ENCODE measurements at regions not wholly inside any gene's neighbourhood (a gene's known extent, or its start where the extent isn't known, plus 50 kb on each side); places are given as distances from the start of the nearest gene placed in this dataset.

- no peak for DNase-seq (ENCODE audit: low read depth)
Observed at GRCh38 chr9:130755377-130756007, 61.9 kb downstream of the EXOSC2 start.

DNA sequence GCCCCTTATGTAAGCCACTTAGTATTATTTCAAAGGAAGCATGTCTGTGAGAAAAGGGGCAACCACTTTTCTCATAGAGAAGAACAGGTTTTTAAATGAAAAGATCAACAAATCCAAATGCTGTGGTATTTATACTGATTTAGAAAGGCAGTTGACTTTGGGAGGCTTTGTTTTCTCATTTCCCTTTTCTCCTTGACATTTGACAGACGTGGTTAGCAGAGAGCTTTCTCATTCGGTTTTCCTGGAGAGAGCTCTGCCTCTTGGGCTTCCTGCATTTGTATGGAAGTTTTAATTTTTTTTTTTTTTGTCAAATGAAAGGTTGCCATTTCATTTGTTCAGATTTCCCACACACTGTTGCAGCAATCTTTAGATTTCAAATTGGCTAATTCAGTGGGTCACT is 62.5 kb downstream of the EXOSC2 start:
- no peak for DNase-seq (ENCODE audit: low read depth)

GRCh38 chr9:130756455-130757152 is 63.0 kb downstream of the EXOSC2 start:
- DNase-seq (ENCODE audit: low read depth): no peak

DNA sequence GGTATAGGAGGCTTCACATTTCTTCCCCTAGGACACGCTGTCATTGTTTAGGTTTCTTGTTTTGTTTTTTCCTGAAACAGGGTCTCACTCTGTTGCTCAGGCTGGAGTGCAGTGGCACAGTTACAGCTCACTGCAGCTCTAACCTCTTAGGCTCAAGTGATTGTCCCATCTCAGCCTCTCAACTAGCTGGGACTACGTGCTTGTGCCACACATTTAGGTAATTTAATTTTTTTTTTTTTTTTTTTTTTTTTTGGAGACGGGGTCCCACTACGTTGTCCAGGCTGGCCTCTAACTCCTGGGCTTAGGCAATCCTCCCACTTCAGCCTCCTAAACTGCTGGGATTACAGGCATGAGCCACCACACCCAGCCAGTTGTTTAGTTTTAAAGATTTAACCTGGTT is 66.2 kb downstream of the EXOSC2 start:
- DNase-seq (ENCODE audit: low read depth): no peak

DNA sequence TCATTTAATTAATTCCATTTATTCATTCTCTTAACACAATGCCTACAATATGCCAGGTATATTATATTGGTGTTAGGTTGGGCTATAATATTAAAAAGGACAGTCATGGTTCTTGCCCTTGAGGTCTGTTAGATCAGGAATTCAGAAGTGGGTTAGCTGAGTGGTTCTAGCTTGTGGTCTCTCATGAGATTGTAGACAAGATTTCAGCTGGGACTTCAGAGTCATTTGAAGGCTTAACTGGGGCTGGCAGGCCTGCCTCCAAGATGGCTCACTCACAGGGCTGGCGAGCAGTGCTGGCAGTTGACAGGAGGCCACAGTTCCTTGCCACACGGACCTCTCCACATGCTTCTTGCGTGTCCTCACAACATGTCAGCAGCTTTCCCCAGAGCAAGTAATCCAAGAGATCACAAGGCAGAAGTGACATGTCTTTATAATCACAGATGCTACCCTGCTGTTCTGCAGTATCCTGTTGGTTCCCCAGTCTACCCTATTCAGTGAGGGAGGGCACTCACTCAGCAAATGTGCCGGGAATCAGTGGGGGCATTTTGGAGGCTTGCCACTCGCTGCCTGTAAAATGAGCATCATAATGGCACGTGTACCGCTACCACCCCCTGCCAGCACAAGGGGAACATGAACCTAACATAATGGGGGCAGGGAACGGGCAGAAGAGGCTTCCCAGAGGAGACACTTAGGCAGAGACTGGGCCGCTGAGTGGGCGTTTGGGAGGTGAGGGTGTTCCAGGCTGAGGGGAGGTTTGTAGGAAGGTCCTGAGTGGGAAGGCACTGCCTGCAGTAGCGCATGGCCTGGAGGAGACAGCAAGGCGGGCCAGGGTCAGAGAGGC is 70.0 kb downstream of the EXOSC2 start:
- no peak for DNase-seq (ENCODE audit: low read depth)

- DNase-seq (ENCODE audit: low read depth): no peak
Observed at GRCh38 chr9:130765137-130766020, 69.7 kb upstream of the ABL1 start.

- no peak for DNase-seq (ENCODE audit: low read depth)
Observed at GRCh38 chr9:130766021-130766926, 68.8 kb upstream of the ABL1 start.

- no peak for DNase-seq (ENCODE audit: low read depth)
Observed at GRCh38 chr9:130766927-130767307, 68.1 kb upstream of the ABL1 start.

DNA sequence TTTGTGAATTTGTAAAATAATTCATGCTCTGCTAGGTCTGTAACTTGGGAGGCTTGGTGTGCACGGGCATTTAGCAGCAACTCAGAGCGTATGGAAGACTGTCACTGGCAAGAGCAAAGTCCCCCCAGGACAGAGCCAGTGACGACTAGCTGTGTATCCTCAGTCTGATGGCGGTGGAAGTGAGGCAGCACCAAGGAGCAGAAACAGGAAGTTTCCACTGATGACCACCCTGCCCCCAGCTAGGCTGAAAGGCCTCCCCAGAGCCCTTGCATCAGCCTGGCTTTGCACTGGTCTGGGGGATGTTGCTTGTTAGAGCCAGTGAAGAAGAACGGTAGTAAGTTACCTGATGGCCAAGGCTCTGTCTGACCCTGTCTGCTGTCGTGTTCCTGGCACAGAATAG is 66.8 kb upstream of the ABL1 start:
- DNase-seq (ENCODE audit: low read depth): no peak

- DNase-seq (ENCODE audit: low read depth): no peak
Observed at GRCh38 chr9:130768891-130769403, 66.1 kb upstream of the ABL1 start.

- no peak for DNase-seq (ENCODE audit: low read depth)
Observed at GRCh38 chr9:130770093-130770492, 65.0 kb upstream of the ABL1 start.

GRCh38 chr9:130770679-130771442 is 64.2 kb upstream of the ABL1 start:
- peak; percentile 65 for DNase-seq (ENCODE audit: low read depth)

DNA sequence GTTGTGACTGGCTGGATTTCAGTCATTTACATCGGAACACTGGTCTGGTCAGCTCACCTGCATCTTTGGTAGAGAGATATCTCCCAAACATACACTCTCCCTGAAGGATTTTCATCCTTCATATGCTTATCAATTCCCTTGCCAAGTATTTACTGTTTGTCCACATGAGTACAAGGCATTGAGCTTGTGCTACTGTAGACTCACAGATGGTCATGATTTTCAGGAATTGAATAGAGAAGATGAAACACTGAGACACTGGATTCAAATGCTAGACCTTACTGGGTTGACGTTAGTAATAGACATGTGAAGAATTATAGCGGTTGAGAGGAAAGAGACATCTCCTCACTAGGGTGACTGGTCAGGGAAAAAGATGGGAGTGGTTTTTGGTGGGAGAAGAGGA is 62.9 kb upstream of the ABL1 start:
- DNase-seq (ENCODE audit: low read depth): no peak

- DNase-seq (ENCODE audit: low read depth): no peak
Observed at GRCh38 chr9:130774183-130774582, 60.9 kb upstream of the ABL1 start.

- no peak for DNase-seq (ENCODE audit: low read depth)
Observed at GRCh38 chr9:130775336-130775991, 59.6 kb upstream of the ABL1 start.

DNA sequence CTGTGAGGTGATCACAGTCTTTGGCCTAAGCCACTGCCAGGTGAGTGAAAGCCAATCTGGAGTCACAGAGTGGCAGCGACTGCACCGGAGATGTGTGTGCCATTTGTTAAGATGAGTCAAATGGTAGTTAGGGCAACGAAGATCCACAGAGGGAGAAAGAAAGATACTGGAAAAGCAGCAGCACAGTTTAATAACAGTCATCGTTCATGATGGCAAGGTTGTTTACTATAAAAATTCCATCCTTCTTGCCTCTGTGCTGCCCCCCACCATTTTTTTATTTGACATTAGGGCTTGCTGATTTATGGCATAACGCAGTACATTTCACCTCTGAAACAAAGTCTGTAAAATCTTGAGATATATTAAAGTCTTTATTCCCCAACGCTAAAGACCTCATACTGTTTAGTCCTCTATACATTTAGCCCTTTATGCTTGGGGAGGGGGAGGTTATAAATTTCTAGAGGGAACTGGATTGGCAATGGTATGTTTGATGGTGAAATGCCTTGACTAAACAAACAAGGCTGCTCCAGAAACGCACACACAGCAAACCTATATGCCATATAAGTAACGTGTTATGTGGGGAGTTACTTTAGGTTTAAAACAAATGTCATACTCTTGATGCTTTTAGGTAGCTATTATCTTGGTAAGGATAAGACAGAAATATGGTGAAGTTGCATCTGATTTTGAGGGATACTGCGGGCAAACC is 55.8 kb upstream of the ABL1 start:
- peak; percentile 54 for DNase-seq (ENCODE audit: low read depth)

DNA sequence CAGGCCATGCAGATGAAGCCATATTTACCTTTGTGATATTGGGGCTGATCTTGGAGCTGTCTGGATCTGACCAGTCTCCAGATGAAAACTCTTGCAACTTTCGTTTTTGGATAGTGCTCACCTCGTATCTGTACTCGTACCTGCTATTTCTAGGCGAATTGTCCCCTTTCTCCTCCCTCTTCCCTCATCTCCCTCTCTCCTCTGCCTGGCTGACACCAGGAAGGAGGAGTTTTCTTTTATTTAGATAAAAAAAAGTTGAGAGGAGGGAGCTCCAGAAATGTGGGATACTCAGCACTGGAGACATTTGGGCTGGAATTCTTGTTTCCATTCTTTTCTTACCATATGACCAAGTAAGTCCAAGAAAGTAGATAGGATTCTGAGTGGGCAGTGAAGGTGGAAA is 54.6 kb upstream of the ABL1 start:
- DNase-seq (ENCODE audit: low read depth): no peak

DNA sequence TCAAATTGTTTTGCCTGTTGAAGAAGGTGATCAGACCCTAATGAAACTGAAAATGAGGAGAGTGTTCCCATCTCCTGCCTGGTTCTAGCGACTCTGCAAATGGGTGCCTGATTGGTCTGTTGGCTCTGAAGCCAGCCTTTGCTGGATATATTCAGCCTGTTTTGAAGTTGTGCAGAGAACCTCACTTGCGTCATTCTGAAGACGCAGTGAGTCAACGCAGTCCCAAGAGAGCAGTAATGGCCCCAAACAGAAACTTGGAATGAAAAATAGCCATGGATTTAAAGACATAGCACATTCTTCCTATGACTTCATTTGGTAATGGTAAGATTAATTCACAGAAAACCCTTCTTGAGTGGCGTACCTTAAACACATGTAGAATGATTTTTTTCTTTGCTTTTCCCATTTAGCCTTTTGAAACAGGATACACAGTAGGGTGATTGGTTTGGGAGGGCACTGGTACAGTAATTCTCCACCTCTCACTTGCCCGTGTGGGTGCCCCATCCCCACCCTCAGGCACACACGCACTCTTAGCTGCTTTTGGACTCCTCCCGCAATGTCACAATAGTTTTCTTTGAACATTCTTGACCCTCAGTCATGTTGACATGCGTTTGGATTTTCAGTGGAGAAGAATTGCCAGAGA is 54.1 kb upstream of the ABL1 start:
- peak; percentile 98 for DNase-seq (ENCODE audit: low read depth)

Measured in LHCN-M2 (cell line).